DOHH2 (cell line): ENCODE measurements at regions not wholly inside any gene's neighbourhood (a gene's known extent, or its start where the extent isn't known, plus 50 kb on each side); places are given as distances from the start of the nearest gene placed in this dataset.

Experiments used
- H3F3A ChIP-seq: fragments of 200-600 bp; sonication (generic), shearing (Covaris generic); 2 replicates; pipeline ENCODE4 v1.6.0; 2016; ENCODE audit warnings: antibody characterized with exemption, mild to moderate bottlenecking; ENCODE audit not compliant: control insufficient read depth, insufficient read depth
- H3K27ac ChIP-seq: fragments of 200-600 bp; sonication (generic); 2 replicates; pipeline ENCODE4 v1.5.1; 2014; ENCODE audit warnings: low read depth, mild to moderate bottlenecking, low read length, moderate library complexity
- H3K27me3 ChIP-seq: fragments of 200-600 bp; sonication (generic); 2 replicates; pipeline ENCODE4 v1.6.1; 2014; ENCODE audit warnings: mild to moderate bottlenecking, low read length, mixed read lengths; ENCODE audit not compliant: control insufficient read depth
- H3K36me3 ChIP-seq: fragments of 200-600 bp; sonication (generic); 2 replicates; pipeline ENCODE4 v1.6.1; 2014; ENCODE audit warnings: mild to moderate bottlenecking, low read length, moderate library complexity, mixed read lengths; ENCODE audit not compliant: control insufficient read depth
- H3K4me1 ChIP-seq: fragments of 200-600 bp; sonication (generic); 2 replicates; pipeline ENCODE4 v1.6.1; 2014; ENCODE audit warnings: mild to moderate bottlenecking, low read length, mixed read lengths; ENCODE audit not compliant: control insufficient read depth
- H3K4me2 ChIP-seq: fragments of 200-600 bp; sonication (generic); 2 replicates; pipeline ENCODE4 v1.6.0; 2014; ENCODE audit warnings: mild to moderate bottlenecking, low read length, moderate library complexity
- H3K4me3 ChIP-seq: fragments of 200-600 bp; sonication (generic); 2 replicates; pipeline ENCODE4 v1.5.1; 2014; ENCODE audit warnings: mild to moderate bottlenecking, low read length, mixed read lengths
- H3K79me2 ChIP-seq: fragments of 200-600 bp; sonication (generic); 2 replicates; pipeline ENCODE4 v1.6.1; 2014; ENCODE audit warnings: mild to moderate bottlenecking, low read length, mixed read lengths; ENCODE audit not compliant: control insufficient read depth
- H3K9me2 ChIP-seq: fragments of 200-600 bp; sonication (generic); replicated peaks from 2 replicates; pipeline ENCODE4 v1.6.1; 2014; ENCODE audit warnings: mild to moderate bottlenecking, low read length, mixed read lengths; ENCODE audit not compliant: control insufficient read depth
- H3K9me3 ChIP-seq: fragments of 200-600 bp; sonication (generic); 2 replicates; pipeline ENCODE4 v1.6.1; 2014; ENCODE audit warnings: antibody characterized with exemption, low read length, mixed read lengths; ENCODE audit not compliant: control insufficient read depth, insufficient read depth
- H4K20me1 ChIP-seq: fragments of 200-600 bp; sonication (generic); 2 replicates; pipeline ENCODE4 v1.6.0; 2014; ENCODE audit warnings: low read depth, mild to moderate bottlenecking, antibody characterized with exemption, low read length, moderate library complexity; ENCODE audit not compliant: control insufficient read depth, insufficient read depth
- CTCF ChIP-seq: fragments of 200-600 bp; sonication (generic); IDR thresholded peaks from one replicate; pipeline ENCODE4 v1.5.1; 2014; ENCODE audit warnings: antibody characterized with exemption, mild to moderate bottlenecking, low read depth, low read length; ENCODE audit not compliant: poor library complexity, severe bottlenecking
- EZH2phosphoT487 ChIP-seq: fragments of 200-600 bp; sonication (generic); IDR thresholded peaks from 2 replicates; pipeline ENCODE4 v1.6.1; 2017; ENCODE audit warnings: borderline replicate concordance, mild to moderate bottlenecking, antibody characterized with exemption, low read length, moderate library complexity, mixed read lengths

- no peaks in the 10 kb centered on the region for H4K20me1 ChIP-seq
- no peaks in the 10 kb centered on the region for H3K79me2 ChIP-seq
- no peak overlapping the region for H3K27ac ChIP-seq
- H3K36me3 ChIP-seq: 0 out of 2 replicates have a peak, but pooled peaks cover 2% of the 10 kb centered on the region
- no peak overlapping the region for H3K4me3 ChIP-seq
- no peaks in the 10 kb centered on the region for H3F3A ChIP-seq
- no peaks in the 10 kb centered on the region for H3K27me3 ChIP-seq
- TF ChIP-seq CTCF (no peak), EZH2phosphoT487 (no peak)
- H3K4me2 ChIP-seq: no peak overlapping the region
- H3K9me3 ChIP-seq: no peaks in the 10 kb centered on the region
- no peaks in the 10 kb centered on the region for H3K4me1 ChIP-seq
- H3K9me2 ChIP-seq: no peaks in the 10 kb centered on the region
These were observed 52.2 kb upstream of the RIOK3 start for GRCh38 chr18:23400918-23401317.

- Histone ChIP-seq H4K20me1 (no peaks in the 10 kb centered on the region), H3K4me2 (no peak overlapping the region), H3K4me1 (no peaks in the 10 kb centered on the region), H3K79me2 (no peaks in the 10 kb centered on the region), H3K36me3 (0 out of 2 replicates have a peak, but pooled peaks cover 2% of the 10 kb centered on the region), H3K9me2 (no peaks in the 10 kb centered on the region), H3K4me3 (no peak overlapping the region), H3K27ac (no peak overlapping the region), H3K9me3 (no peaks in the 10 kb centered on the region), H3F3A (no peaks in the 10 kb centered on the region), H3K27me3 (no peaks in the 10 kb centered on the region)
- TF ChIP-seq EZH2phosphoT487 (no peak), CTCF (no peak)
These were observed 51.4 kb upstream of the RIOK3 start for GRCh38 chr18:23401400-23402347.
